OCI-LY1 (cell line): ENCODE measurements at regions not wholly inside any gene's neighbourhood (a gene's known extent, or its start where the extent isn't known, plus 50 kb on each side); places are given as distances from the start of the nearest gene placed in this dataset.
"Not testable (repeated sequence)": the region's sequence is repeated elsewhere in the genome, so short reads cannot be mapped to it uniquely, and the experiment has no call there.

Experiments used
- EZH2 ChIP-seq: fragments of 200-600 bp; sonication (generic), shearing (Covaris generic); IDR thresholded peaks from 2 replicates; pipeline ENCODE4 v1.8.0; 2017; ENCODE audit warnings: borderline replicate concordance, mixed run types, mild to moderate bottlenecking, antibody characterized with exemption, low read length, moderate library complexity, mixed read lengths
- TF ChIP-seq, protein P1 (sequence below): fragments of 200-600 bp; sonication (generic), shearing (Covaris generic); IDR thresholded peaks from 2 replicates; pipeline ENCODE4 v1.5.1; 2017; ENCODE audit warnings: mild to moderate bottlenecking, antibody characterized with exemption, low read length, moderate library complexity, mixed read lengths

DNA sequence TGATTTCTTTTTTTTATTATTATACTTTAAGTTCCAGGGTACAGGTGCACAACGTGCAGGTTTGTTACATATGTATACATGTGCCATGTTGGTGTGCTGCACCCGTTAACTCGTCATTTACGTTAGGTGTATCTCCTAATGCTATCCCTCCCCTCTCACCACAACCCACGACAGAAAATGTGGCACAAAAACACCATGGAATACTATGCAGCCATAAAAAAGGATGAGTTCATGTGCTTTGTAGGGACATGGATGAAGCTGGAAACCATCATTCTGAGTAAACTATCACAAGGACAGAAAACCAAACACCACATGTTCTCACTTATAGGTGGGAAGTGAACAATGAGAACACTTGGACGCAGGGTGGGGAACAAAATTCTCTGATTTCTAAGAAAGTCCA is 140.9 kb downstream of the EXOC5 start:
- TF ChIP-seq, protein P1, sequence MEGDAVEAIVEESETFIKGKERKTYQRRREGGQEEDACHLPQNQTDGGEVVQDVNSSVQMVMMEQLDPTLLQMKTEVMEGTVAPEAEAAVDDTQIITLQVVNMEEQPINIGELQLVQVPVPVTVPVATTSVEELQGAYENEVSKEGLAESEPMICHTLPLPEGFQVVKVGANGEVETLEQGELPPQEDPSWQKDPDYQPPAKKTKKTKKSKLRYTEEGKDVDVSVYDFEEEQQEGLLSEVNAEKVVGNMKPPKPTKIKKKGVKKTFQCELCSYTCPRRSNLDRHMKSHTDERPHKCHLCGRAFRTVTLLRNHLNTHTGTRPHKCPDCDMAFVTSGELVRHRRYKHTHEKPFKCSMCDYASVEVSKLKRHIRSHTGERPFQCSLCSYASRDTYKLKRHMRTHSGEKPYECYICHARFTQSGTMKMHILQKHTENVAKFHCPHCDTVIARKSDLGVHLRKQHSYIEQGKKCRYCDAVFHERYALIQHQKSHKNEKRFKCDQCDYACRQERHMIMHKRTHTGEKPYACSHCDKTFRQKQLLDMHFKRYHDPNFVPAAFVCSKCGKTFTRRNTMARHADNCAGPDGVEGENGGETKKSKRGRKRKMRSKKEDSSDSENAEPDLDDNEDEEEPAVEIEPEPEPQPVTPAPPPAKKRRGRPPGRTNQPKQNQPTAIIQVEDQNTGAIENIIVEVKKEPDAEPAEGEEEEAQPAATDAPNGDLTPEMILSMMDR: not testable (repeated sequence)
- not testable (repeated sequence) for TF ChIP-seq EZH2
